Neural cell (in vitro differentiated cells): ENCODE measurements at regions not wholly inside any gene's neighbourhood (a gene's known extent, or its start where the extent isn't known, plus 50 kb on each side); places are given as distances from the start of the nearest gene placed in this dataset.
"Not testable (repeated sequence)": the region's sequence is repeated elsewhere in the genome, so short reads cannot be mapped to it uniquely, and the experiment has no call there.

ENCODE experiments used
- H2AFZ ChIP-seq: fragments of 200-600, 300-800 bp; sonication (generic), shearing (Covaris generic); 2 replicates; pipeline ENCODE4 v1.6.0; 2014; ENCODE audit warnings: low read depth, mild to moderate bottlenecking, antibody characterized with exemption, low read length, moderate library complexity
- H3F3A ChIP-seq: fragments of 200-600 bp; shearing (Covaris generic); 2 replicates; pipeline ENCODE4 v1.6.1; 2016; ENCODE audit warnings: mild to moderate bottlenecking, moderate library complexity, mixed read lengths, antibody characterized with exemption, low read length; ENCODE audit not compliant: insufficient read depth, poor library complexity, severe bottlenecking
- H3K27ac ChIP-seq: fragments of 200-600, 300-800 bp; sonication (generic), shearing (Covaris generic); 2 replicates; pipeline ENCODE4 v1.5.1; 2014; ENCODE audit warnings: mild to moderate bottlenecking, low read length, moderate library complexity
- H3K27me3 ChIP-seq: fragments of 300-800, 200-600 bp; sonication (generic), shearing (Covaris generic); 2 replicates; pipeline ENCODE4 v1.6.0; 2014; ENCODE audit warnings: mild to moderate bottlenecking, low read depth, low read length, moderate library complexity; ENCODE audit not compliant: insufficient read depth
- H3K36me3 ChIP-seq: fragments of 300-800, 200-600 bp; sonication (generic), shearing (Covaris generic); 2 replicates; pipeline ENCODE4 v1.5.1; 2014; ENCODE audit warnings: mild to moderate bottlenecking, antibody characterized with exemption, low read length, moderate library complexity; ENCODE audit not compliant: insufficient read depth
- H3K4me2 ChIP-seq: fragments of 300-800, 200-600 bp; sonication (generic), shearing (Covaris generic); 2 replicates; pipeline ENCODE4 v1.6.0; 2014; ENCODE audit warnings: mild to moderate bottlenecking, low read length
- H3K4me3 ChIP-seq: fragments of 300-800, 200-600 bp; sonication (generic), shearing (Covaris generic); 2 replicates; pipeline ENCODE4 v1.5.1; 2014; ENCODE audit warnings: mild to moderate bottlenecking, low read length, moderate library complexity
- H3K79me2 ChIP-seq: fragments of 200-600 bp; shearing (Covaris generic); replicated peaks from 2 replicates; pipeline ENCODE4 v1.6.0; 2014; ENCODE audit warnings: mild to moderate bottlenecking, low read length, moderate library complexity; ENCODE audit not compliant: insufficient read depth
- H3K9ac ChIP-seq: fragments of 300-800, 200-600 bp; sonication (generic), shearing (Covaris generic); 2 replicates; pipeline ENCODE4 v1.6.1; 2016; ENCODE audit warnings: mild to moderate bottlenecking, low read length, mixed read lengths
- H3K9me2 ChIP-seq: fragments of 200-600 bp; shearing (Covaris generic); 2 replicates; pipeline ENCODE4 v1.6.1; 2016; ENCODE audit warnings: mild to moderate bottlenecking, low read length, mixed read lengths; ENCODE audit not compliant: insufficient read depth
- H3K9me3 ChIP-seq: fragments of 200-600, 300-800 bp; sonication (generic), shearing (Covaris generic); 2 replicates; pipeline ENCODE4 v1.6.1; 2016; ENCODE audit warnings: mild to moderate bottlenecking, mixed run types, low read length, moderate library complexity, mixed read lengths
- H4K20me1 ChIP-seq: fragments of 200-600 bp; shearing (Covaris generic); 2 replicates; pipeline ENCODE4 v1.6.1; 2016; ENCODE audit warnings: mild to moderate bottlenecking, mixed run types; ENCODE audit not compliant: insufficient read depth
- CTCF ChIP-seq: fragments of 450-650 bp; IDR thresholded peaks from 2 replicates; pipeline ENCODE4 v1.5.1; 2014; ENCODE audit warnings: antibody characterized with exemption, mild to moderate bottlenecking, moderate library complexity; ENCODE audit not compliant: poor library complexity, severe bottlenecking
- EP300 ChIP-seq: fragments of 450-650 bp; conservative IDR thresholded peaks from 2 replicates; pipeline ENCODE4 v1.6.1; 2014; ENCODE audit warnings: antibody characterized with exemption, mild to moderate bottlenecking, moderate library complexity; ENCODE audit not compliant: poor library complexity, severe bottlenecking
- EZH2 ChIP-seq: fragments of 200-600, 300-800 bp; shearing (Covaris generic), sonication (generic); IDR thresholded peaks from 2 replicates; pipeline ENCODE4 v1.6.1; 2014; ENCODE audit warnings: antibody characterized with exemption, low read length, borderline replicate concordance, mild to moderate bottlenecking; ENCODE audit not compliant: insufficient read depth, poor library complexity, severe bottlenecking
- MXI1 ChIP-seq: fragments of 450-650 bp; conservative IDR thresholded peaks from 2 replicates; pipeline ENCODE4 v1.6.1; 2014; ENCODE audit warnings: antibody characterized with exemption, mild to moderate bottlenecking; ENCODE audit not compliant: poor library complexity, severe bottlenecking
- POLR2AphosphoS5 ChIP-seq: IDR thresholded peaks from 2 replicates; pipeline ENCODE4 v1.6.1; 2012
- RAD21 ChIP-seq: fragments of 450-650 bp; conservative IDR thresholded peaks from 2 replicates; pipeline ENCODE4 v1.6.1; 2014; ENCODE audit warnings: antibody characterized with exemption, mild to moderate bottlenecking, moderate library complexity
- REST ChIP-seq: IDR thresholded peaks from 2 replicates; pipeline ENCODE4 v1.6.1; 2012; ENCODE audit warnings: borderline replicate concordance
- SMC3 ChIP-seq: fragments of 450-650 bp; conservative IDR thresholded peaks from 2 replicates; pipeline ENCODE4 v1.6.1; 2014; ENCODE audit warnings: antibody characterized with exemption, mild to moderate bottlenecking, moderate library complexity; ENCODE audit not compliant: poor library complexity
- TAF1 ChIP-seq: IDR thresholded peaks from 2 replicates; pipeline ENCODE4 v1.6.1; 2012; ENCODE audit warnings: low read depth

DNA sequence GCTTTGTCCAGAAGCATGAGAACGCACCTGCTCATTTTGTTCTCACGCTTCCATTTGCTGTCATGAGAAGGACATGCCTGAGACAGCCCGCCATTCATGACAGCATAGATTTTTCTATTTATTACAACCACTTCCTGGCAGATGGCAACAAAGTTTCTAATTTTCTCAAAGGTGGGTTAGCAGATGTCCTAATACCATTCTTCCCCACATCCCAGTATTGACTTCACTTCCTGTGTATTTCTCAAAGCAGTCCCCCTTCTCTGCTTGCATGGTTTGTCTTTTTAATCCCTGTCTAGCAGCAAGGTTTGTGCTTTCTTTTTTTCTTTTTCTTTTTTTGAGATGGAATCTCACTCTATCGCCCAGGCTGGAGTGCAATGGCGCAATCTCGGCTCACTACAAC, 94.3 kb downstream of the ISX start:
- no peaks in the 10 kb centered on the region for H3K9me3 ChIP-seq
- H3K4me3 ChIP-seq, result no peak overlapping the region
- H3K9ac ChIP-seq, result no peak overlapping the region
- TF ChIP-seq CTCF (no peak), MXI1 (no peak), EP300 (no peak), REST (no peak), RAD21 (no peak), EZH2 (no peak), TAF1 (no peak), POLR2AphosphoS5 (no peak), SMC3 (no peak)
- H4K20me1 ChIP-seq, result no peaks in the 10 kb centered on the region
- no peak overlapping the region for H3K4me2 ChIP-seq
- no peaks in the 10 kb centered on the region for H3K36me3 ChIP-seq
- no peaks in the 10 kb centered on the region for H3F3A ChIP-seq
- no peak overlapping the region for H2AFZ ChIP-seq
- no peak overlapping the region for H3K27ac ChIP-seq
- H3K27me3 ChIP-seq, result no peaks in the 10 kb centered on the region
- no peaks in the 10 kb centered on the region for H3K79me2 ChIP-seq
- H3K9me2 ChIP-seq, result no peaks in the 10 kb centered on the region

DNA sequence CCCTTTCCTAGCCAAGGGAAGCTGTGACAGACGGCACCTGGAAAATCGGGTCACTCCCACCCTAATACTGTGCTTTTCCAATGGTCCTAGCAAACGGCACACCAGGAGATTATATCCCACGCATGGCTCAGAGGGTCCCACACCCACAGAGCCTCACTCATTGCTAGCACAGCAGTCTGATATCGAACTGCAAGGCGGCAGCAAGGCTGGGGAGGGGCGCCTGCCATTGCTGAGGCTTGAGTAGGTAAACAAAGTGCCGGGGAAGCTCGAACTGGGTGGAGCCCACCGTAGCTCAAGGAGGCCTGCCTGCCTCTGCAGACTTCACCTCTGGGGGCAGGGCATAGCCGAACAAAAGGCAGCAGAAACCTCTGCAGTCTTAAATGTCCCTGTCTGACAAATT, 91.4 kb upstream of the HMGXB4 start:
- H2AFZ ChIP-seq, H3K9me2 ChIP-seq, H3K9me3 ChIP-seq, H3K27me3 ChIP-seq, H3F3A ChIP-seq, H4K20me1 ChIP-seq, H3K4me2 ChIP-seq, H3K4me3 ChIP-seq, H3K36me3 ChIP-seq, H3K79me2 ChIP-seq, H3K9ac ChIP-seq, H3K27ac ChIP-seq: not testable (repeated sequence)
